NCI-H2196 treated with DMSO at 0.1 percent for 48 hours (cell line): ENCODE measurements at regions not wholly inside any gene's neighbourhood (a gene's known extent, or its start where the extent isn't known, plus 50 kb on each side); places are given as distances from the start of the nearest gene placed in this dataset.
"Not testable (repeated sequence)": the region's sequence is repeated elsewhere in the genome, so short reads cannot be mapped to it uniquely, and the experiment has no call there.

Source experiments
- DNase-seq: peaks from one replicate; lab custom pipeline; 2025; ENCODE audit not compliant: unreplicated experiment; lab: John Stamatoyannopoulos, UW

DNA sequence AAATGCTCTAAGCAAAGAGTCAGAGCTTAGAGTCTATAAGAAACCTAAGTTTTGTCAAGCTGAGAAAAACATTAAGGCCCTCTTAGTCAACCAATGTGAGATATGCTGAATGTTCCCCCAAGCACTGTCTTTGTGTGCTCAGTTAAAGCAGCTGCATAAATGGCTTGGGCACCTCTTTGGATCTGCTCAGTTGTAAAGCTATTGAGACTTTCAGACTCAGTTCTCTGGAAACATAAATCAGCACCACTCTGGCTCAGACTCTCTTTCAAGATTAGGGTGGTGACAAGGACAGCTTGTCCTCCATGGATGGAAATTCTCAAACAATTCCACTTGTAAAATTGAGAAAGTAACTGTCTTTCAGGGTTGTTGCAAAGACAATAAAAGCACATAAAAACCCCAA lies 807.9 kb downstream of the PRELID2 start:
- no peak for DNase-seq

DNA sequence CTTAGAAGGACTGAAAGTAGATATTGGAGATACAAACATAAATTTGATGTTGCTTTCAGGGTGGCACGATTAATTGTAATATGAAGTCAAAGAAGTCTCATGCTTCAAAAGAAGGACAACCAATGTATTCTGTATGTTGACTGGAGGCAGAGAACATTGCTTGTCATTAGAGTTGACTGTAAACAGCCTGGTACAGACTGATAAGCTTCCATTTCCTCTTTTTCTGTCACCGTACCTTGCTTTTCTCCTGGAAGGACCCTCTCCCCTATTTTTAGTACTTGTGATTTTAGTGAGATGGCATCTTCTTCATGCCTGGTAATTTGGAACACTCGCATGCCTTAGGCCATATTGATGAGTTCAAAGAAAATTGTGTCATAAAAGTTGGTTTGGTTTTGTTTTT lies 809.4 kb downstream of the PRELID2 start:
- no peak for DNase-seq

DNA sequence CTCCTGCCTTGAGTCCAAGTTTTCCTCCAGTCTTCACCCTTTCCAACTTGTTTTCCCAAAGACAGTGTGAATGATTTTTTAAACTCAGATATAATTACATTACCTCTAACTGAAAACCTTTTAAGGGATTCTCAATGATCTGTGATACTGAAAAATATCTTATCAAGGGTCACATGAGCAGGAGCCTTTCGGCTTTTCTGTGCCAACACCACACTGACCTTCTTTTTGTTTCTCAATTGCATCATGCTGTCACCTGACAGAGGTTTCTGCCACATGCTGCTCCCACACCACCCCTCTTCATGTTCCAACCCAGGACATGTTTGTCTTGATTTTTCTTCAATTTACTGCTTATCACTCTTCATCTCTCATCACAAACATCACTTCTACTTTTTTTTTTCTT lies 820.0 kb downstream of the PRELID2 start:
- DNase-seq = no peak

DNA sequence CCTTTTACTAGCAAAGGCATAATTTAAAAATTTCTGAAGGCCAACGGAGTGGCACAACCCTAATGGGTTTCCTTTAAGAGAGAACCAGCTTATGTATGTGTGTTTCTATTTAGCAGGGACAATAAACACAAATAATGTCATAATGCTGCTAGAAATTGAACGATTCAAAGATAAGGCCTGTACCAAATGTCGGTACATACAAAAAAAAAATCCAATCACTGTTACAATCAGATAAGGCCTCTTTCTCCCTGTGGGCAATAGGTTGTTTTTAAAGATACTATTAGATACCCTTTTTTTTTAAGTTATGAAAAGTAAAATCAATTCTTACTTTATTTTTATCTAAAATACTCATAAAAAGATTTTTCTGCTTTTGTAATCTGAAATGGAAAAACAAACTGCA lies 821.0 kb downstream of the PRELID2 start:
- DNase-seq = no peak

DNA sequence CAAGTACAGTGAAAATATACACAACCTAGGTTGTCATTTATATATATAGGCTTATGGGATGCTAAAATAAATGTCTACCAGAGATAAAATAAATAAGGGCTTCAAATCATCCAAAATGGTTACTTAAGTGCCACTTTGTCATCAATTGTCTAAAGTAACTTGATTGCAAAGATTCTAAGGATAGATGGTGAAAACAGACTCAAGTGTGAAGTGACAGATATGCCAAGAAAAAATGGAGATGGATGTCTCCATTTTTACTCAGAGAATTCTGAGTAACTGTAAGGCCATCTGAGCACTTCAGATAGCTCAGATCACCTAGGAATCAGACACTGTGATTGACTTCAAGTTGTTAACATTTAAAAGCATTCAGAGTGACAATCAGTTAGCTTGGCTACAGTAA lies 824.3 kb downstream of the PRELID2 start:
- no peak for DNase-seq

DNA sequence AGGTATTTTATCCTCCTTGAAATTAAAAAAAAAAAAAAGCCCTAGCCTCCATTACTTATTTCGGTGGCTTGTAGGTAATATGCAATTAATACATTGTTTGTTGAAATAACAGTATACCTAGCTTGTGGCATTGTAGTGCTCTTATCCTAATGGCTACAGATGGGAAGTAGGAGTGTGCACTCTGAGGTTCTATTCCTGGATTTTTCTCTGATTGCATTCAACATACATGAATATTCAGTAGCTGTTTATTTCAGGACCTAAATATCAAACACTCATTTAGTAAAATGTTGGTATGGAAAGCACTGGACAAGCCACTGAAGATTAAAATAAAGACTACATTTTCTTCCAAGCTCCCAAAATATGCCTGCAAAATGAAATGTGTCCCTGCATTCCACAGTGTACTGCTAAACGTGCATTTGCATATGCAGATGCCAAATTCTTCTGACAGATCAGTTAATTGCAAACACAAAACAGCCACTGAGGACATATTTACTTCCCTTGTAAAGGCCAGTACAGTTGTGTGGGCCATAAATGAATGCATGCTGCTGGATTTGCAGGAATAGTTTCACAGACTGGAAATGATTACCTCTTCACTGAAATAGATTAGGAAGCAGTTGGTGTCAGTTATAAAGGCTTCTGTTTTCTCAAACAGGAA lies 826.1 kb downstream of the PRELID2 start:
- no peak for DNase-seq

DNA sequence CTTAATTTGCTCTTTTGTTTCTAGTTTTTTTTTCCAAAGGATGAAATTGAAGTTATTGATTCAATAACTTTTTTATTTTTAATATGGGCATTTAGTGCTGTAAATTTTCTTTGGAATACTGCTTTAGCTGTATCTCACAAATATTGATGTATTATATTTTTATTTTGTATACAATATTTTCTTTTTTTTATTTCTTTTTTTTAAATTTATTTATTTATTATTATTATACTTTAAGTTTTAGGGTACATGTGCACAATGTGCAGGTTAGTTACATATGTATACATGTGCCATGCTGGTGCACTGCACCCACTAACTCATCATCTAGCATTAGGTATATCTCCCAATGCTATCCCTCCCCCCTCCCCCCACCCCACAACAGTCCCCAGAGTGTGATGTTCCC lies 823.7 kb downstream of the KCTD16 start:
- DNase-seq = not testable (repeated sequence)

DNA sequence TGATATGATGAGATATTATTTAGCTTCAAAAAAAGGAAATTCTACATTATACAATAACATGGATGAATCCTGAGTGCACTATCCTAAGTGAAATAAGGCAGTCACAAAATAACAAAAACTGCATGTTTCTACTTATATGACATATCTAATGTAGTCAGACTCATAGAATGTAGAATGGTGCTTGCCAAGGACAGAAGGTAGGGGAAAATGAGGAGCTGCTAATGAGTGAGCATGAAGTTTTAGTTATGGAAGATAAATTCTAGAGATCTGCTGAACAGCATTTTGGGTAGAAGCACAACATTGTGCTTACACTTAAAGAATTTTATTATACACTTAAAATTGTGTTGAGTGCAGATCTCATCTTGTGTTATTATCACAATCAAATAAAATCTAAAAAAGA lies 812.4 kb downstream of the KCTD16 start:
- no peak for DNase-seq

DNA sequence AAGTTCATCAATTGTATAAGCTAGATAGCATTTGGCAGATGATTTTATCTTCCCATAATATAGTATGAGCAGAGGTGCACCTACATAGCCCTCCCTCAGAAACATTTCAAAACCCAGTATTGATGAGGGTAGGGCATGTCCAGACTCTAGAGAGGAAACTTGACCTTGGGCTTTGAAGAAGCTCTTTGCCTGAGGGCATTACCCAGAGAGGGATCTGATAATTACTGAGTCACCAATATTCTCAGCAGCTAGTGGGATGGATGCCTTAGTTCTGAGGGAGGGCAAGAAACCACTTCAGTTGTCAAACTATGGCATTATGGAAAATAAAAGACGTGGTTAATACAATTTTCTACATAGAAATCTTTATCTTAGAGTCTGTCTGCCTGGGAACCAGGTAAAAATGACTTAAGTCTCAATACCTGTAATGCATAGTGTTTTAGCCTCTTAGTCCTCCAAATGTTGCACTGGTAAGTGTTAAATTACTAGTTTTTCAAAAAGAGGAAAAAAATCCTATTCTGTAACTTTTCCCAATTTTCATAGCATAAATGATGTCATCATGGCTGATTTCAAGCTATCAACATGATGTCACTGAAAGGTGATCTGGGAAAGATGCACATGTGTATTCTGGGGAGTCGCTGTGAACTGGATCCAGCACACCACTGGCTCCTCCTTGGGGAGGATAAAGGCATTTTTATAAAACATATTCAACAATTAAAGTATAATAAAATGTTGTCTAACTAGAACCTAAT lies 809.0 kb downstream of the KCTD16 start:
- DNase-seq = no peak

DNA sequence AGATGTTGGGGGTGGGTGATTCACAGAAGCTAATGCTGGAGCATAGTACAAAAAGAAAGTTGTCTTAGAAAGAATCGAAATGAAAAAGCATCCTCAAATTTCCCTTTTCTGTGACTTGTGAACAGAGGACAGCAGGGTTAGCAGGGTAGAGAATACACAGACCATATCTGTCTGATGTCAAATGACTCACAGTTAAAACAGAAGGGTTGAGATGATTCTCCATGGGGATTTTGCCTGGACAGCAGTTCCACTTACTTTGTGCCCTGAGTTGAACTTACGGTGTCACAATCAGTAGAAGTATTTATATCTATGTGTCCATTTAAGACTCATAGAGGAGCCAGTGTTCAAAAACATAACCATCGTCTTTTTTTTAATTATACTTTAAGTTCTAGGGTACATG lies 801.6 kb downstream of the KCTD16 start:
- no peak for DNase-seq

DNA sequence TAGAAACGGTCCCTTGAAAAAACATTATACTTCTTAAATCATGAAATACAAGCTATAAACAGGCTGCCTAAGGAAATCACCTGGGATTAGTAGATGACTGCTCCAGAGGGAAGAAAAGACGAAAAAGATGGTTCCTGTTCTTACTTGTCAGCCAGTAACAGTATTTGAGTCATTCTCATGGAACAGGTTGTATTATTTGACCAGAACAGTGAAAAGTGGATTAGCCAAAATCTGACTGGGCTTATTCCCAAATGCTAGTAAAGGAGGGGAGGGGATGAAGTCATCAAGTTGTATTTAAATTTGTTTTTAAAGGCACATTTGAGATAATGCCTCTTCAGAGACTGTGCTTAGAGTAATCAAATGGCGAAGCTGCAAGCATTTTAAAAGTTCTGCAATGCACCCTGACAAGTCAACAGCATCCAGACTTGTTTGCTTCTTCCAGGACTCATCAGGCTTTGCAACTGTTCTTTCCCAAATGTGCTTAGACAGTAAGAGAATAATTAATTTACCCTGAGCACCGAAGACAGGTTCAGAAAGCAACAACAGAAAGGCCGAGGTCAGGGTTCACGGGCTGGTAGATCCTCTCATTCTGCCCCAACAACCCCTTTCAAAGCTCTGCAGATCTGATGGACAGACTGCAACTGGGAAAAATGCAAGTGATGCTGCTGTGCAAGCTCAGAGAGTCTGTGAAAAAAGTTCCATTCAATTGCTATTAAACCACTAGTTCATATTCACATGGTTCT lies 800.6 kb downstream of the KCTD16 start:
- DNase-seq = no peak

DNA sequence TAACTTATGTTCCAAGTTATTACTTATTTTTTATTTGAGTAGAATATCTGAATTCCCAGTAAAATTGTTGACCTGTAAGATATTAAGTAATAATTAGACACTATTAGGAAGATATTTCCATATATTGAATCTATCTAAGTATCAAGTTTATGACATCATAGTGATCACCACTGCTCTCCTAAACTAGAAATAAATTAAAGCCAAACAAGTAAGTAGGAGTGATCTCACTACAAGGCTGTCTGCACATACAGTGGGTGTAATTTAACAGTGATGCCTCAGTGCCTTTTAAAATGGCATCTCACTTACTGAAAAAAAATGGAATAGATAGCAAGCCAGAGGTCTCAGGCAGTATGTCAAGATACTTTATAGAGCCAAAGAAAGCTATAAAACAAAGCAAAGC lies 789.6 kb downstream of the KCTD16 start:
- no peak for DNase-seq

DNA sequence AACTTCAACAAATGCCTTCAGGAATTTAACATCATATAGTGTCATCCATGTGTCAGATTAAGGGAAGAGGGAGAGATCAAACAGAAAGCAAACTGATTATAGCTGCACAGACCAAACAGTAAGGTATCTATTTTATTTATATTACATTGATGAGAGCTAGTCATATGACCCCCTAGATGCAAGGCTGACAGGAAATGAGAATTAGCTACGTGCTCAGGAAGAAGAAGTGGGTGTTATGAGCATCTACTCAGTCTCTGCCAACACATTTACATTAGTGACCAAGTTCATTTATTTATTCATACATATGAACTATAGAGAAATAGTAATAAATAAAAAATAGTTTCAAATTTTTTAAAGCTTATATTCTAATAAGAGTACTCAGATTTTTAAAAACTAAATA lies 787.3 kb downstream of the KCTD16 start:
- DNase-seq = no peak

DNA sequence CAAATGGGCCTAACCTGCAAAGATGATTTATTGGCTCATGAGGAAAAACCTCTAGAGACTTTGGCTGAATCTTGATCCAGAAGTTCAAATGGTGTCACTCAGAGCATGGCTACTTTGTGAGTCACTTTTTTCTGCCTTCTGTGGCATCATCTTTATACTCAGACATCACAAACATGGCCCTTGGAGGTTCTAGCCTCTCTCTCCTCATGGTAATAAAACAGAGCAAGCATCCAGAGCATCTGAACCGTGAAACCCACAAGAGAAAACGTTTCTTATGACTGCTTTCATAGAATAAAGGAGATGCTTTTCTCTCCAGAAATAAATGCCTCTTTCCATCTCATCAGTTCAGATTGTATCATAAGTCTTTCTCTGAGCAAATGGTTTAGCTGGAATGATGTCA lies 780.3 kb downstream of the KCTD16 start:
- no peak for DNase-seq

DNA sequence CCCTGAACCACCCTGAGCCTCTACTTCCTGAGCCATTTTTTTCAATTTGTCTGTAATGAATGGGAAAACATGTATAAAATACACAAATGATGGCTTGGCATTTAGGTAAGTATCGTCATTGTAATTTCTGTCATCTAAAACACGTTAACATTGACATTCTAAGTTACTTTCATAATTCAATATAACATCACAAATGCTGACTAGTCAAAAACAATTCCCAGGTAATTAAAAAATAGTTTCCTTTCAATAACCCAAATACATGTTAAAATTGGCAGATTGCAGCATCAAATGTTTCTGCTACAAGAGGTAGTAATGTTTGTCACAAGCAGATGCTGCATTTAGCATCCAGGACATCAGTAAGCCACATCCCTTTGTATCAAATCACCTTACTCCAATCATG lies 776.4 kb downstream of the KCTD16 start:
- DNase-seq = no peak

DNA sequence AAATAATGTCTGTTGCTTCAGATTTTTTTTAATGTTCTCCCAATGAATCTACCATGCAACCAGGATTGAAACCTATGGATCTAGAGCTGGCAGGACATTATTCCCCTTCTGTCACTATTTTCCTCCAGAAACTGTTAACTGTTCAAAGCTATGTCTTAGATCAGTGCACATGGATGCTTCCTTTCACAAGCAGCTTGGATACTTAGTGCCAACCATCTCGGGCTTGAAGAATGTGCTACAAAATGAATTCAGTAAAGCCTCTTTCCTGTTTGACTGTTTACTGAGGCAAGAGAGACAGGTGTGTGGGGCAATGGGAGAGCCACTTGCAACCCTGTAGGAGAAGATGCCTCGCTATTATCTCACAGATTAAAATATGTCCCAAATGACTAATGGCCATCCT lies 774.8 kb downstream of the KCTD16 start:
- no peak for DNase-seq

DNA sequence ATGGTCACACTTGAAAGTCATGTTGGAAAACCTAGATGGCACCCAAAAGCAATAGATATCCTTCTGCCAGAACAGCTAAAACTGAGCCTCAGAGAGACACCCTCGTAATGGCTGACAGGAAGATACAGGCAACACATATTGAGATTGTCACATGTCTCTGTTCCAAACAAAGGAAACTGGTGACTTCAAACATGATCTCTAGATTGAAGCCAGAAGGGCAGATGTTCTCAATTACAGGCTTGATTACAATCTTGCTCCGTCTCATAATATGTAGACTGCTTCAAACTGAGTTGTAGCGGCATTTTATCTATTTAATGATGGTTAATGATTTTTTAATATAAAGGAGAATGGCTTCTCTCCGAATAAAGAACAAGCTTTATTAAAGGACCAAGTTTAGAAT lies 774.3 kb downstream of the KCTD16 start:
- DNase-seq = no peak

DNA sequence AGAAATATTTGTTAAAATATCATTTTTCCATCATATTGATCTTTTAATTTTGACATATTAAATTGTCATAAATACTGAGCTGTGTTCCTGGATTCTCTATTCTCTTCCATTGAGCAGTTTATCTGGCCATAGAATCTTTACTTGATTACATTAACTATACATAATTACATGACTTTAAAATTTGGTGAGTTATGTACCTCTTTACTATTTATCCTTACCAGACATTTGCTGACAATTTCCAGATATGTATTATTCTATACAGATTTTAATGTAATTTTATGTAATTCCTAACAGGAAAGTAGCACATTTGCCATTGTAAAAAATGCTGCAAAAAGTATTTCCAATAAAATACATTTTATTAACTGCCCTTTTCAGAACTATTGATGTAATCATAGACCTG lies 770.3 kb downstream of the KCTD16 start:
- no peak for DNase-seq

DNA sequence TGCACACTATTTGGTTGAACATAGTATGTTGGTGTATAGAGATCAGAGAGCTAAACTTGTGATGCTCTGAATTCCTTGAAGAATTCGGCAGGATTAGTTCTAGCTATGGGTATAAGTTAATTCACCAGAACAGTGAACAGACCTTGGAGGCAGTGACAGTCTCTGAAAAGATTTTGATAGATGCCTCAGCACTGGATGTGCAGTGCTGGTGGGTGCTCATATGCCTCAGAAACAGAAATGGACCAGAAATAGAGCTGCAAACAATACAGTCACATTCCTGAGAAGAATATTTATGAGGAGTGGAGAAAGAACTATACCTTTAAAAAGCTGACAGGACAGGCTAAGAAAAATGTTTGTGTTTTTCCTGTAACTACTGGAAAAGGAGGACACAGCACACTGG lies 747.7 kb downstream of the KCTD16 start:
- no peak for DNase-seq

DNA sequence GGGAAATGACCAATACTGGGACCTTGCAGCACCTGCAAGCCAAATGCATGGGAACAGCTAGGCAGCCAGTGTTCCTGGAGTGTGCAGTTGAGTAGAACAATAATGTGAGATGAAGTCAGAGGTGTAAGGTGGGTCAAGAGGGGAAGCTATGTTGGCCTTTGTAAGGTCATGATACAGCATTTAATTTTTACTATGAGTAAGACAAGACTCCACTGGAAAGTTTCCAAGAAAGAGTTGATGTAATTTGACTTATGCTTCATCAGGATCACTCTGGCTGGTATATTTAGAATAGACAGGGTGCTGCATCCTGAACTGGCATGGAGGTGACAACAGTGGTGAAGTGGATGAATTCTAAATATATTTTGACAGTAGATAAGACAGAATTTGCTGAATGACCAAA lies 744.8 kb downstream of the KCTD16 start:
- no peak for DNase-seq

DNA sequence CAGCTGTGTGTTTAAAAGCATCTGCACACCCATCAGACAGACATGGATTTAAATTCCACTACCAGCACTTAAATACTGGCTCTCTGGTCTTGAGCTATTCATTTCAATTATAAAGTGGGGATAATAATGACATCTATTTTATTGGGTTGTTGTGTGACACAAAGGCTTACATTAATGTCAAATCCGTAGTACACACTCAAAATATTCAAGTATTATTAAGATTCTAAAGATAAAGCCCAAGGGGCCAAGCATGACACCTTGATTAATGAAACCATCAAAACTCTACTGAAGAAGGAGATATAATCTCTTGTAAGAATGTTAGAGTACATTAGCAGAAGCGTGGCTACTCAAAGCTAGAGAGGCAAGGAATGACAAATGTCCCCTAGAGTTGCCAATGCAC lies 743.0 kb downstream of the KCTD16 start:
- DNase-seq = no peak

DNA sequence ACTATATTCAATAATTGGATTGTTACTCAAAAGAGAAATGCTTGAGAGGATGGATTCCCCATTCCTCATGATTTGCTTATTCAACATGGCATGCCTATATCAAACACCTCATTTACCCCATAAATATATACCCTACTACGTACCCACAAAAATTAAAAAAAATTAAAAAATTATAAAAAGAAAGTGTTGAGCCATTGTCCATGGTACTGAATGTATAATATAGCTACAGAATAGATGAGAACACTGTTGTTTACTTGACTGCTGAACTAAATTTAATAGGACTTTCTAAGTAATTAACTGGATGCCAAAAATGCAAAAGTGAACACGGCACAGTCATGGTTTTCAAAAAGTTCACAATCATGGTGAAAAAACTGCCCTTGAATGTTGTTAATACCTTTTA lies 725.8 kb downstream of the KCTD16 start:
- DNase-seq = no peak
